Dermis microvascular lymphatic vessel endothelial cell (primary cell): ENCODE measurements at regions not wholly inside any gene's neighbourhood (a gene's known extent, or its start where the extent isn't known, plus 50 kb on each side); places are given as distances from the start of the nearest gene placed in this dataset.
"Not testable (repeated sequence)": the region's sequence is repeated elsewhere in the genome, so short reads cannot be mapped to it uniquely, and the experiment has no call there.

Experiments used
- DNase-seq, 2 donors: peaks; one replicate each; pipeline versions ENCODE4 v3.0.0 to v3.0.0-alpha.2; 2010; ENCODE audit warnings: low read depth in 2 of 2

GRCh38 chr4:102210806-102211205 lies 134.5 kb downstream of the SLC39A8 start:
- not testable (repeated sequence) for DNase-seq

- DNase-seq = not testable (repeated sequence)
These were observed 140.6 kb downstream of the SLC39A8 start for GRCh38 chr4:102204634-102205033.

DNA sequence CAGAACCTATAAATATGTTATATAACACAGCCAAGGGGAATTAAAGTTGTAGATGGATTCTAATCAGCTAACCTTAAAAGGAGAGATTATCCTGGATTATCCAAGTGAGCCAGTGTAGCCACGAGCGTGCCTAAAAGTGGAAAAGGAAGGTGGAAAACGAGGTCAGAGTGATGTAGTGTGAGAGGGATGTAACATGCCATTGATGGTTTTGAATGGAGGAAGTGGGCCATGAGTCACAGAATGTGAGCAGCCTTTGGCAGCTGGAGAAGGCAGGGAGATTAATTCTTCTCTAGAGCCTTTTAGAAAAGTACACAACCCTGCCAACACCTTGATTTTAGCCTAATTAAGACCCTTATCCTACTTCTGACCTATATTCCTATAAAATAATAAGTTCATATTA lies 149.1 kb downstream of the SLC39A8 start:
- peak; percentile 2 to 59 for DNase-seq

DNA sequence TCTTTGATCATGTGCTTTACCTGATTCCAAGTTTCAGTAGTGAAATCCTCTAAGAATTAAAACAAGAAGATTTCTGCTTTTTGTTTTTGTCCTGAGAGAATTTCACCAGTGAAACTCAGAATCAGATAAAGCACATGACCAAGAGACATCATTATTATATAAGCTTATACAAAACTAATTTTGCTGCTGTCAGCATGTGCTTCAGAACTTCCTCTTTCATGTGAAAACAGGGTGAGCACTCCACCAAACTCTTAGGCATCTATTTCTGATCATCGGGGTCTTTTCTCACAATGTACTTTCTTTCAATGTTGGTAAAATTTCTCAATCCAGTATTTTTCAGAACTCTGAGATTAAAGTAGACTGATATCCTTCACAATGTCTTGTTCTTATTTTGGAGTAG lies 152.1 kb downstream of the SLC39A8 start:
- DNase-seq = no peak

DNA sequence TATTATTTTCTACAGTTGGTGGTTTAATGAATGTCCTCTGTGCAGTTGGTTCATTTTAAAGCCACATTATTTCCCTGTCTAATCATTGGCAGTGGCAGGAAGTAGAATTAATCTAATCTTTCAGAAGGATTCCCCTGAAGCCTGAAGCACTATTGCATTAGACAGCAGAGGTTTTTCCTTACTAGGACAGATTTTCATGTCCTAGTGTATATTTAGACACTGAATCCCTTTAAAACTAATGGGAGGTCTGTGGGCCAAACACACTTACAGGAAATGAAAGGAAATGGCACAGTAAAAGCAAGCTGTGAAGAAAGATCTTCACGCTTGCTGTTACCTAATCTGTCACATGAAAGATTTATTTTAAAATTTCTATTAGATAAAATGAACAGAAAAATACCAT lies 165.2 kb downstream of the SLC39A8 start:
- DNase-seq = peak in 1 of 2 donors; percentile 9

DNA sequence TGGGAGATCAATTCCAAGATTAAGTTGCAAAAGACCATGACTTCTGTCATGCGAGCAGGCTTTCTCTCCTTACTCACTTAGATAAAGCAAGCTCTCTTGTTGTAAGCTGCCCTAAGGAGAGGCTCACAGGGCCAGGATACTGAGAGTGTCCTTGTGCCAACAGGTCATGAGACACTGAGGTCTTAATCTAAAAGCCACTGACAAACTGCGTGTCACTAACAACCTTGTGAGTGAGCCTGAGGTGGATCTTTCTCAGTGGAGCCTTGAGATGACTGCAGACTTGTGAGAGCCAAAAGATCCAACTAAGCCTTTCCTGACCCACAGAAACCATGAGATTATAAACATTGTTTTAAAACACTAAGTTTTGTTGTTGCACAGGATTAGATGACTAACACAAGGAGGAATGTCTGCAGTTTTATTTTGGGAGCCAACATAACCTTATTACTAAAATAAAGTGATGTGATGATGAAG lies 170.5 kb downstream of the SLC39A8 start:
- DNase-seq = peak in 1 of 2 donors; percentile 61

GRCh38 chr4:102172341-102172740 lies 172.9 kb downstream of the SLC39A8 start:
- no peak for DNase-seq

DNA sequence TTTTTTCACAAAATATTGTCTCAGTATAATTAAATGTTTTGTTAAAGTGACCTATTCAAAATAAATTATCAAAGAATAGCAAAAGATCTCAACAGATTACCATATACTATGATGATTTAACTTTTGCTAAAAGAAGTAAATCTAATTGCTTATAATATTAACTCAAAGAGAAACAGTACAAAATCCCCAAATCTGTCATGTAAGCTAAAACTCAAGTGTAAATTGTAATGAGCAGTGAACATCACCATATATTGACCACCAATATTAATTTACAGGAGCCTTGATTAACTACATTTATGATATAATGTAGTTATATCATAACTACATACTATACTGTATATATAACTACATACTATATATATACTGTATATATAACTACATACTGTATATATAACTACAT lies 174.4 kb downstream of the SLC39A8 start:
- DNase-seq = no peak

- no peak for DNase-seq
These were observed 175.9 kb downstream of the SLC39A8 start for GRCh38 chr4:102169345-102169744.

GRCh38 chr4:102168580-102168979 lies 176.7 kb downstream of the SLC39A8 start:
- DNase-seq = no peak

GRCh38 chr4:102165584-102165983 lies 179.7 kb downstream of the SLC39A8 start:
- DNase-seq = no peak

DNA sequence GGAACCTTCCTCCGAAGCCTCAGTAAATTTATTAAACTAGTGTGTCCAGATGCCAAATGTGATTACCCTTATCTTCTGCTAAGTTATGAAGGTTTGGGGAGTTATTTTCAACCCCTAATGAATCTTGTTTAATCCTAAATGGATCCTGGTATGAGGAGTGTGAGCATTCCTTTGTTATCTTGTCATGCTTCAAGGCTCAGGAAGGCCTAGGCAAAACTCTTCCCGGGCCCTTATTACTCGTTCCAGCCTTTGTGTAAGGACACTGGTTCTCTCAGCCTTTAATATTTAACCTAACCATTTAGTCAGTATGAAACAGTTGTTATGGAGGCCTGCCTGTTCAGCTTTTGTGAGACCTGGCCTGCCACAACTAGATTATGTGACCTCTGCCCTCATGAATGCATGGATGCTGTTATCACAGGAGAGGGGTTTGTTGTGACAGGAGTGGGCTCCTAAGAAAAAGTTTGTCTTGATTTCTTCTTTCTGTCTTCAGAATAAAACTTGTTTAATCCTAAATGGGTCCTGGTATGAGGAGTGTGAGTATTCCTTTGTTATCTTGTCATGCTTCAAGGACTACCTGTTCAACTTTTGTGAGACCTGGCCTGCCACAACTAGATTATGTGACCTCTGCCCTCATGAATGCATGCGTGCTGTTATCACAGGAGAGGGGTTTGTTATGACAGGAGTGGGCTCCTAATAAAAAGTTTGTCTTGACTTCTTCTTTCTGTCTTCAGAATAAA lies 181.7 kb downstream of the SLC39A8 start:
- no peak for DNase-seq

- DNase-seq = no peak
These were observed 187.3 kb downstream of the SLC39A8 start for GRCh38 chr4:102157984-102158383.

- DNase-seq = no peak
These were observed 191.9 kb downstream of the SLC39A8 start for GRCh38 chr4:102153391-102153790.

- no peak for DNase-seq
These were observed 193.6 kb downstream of the SLC39A8 start for GRCh38 chr4:102151696-102152095.

- DNase-seq = peak in 1 of 2 donors; percentile 51
These were observed 201.8 kb downstream of the SLC39A8 start for GRCh38 chr4:102143433-102143832.

DNA sequence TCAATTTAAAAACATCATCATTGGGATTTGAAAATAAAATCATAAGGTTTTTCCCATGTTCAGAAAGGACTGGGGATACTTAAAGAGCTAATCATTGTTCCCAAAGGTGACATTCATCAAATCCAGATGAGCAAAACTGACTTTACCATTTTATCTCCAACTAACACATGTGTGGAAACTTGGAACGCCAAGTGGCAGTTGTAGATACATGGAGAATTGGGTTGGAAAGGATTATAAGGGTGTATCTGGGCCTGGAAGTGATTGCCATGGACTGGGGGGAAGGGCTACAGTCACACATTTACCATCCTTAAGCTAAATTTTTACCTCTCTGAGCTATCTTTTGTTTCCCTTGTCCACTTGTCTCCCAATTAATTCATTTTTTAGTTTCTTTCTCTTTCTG lies 203.4 kb downstream of the SLC39A8 start:
- no peak for DNase-seq

DNA sequence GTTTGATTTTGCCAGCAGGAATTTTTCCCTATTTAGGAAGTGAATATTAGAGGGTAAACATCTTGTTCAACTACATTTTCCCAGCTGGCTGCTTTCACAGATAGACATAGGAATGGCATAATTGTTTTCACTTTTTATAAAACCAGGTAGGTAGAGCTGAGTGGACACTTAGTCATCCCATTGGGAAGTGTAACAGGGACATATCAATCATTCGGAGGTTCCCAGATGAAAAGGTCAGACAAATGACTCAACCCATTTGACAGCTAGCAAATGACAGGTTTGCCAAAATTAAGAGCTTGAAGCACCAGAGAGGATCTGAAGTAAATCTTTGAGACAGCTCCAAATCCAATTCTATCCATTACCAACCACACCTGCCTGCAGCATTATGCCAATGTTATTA lies 205.3 kb downstream of the SLC39A8 start:
- DNase-seq = peak; percentile 69 to 90

DNA sequence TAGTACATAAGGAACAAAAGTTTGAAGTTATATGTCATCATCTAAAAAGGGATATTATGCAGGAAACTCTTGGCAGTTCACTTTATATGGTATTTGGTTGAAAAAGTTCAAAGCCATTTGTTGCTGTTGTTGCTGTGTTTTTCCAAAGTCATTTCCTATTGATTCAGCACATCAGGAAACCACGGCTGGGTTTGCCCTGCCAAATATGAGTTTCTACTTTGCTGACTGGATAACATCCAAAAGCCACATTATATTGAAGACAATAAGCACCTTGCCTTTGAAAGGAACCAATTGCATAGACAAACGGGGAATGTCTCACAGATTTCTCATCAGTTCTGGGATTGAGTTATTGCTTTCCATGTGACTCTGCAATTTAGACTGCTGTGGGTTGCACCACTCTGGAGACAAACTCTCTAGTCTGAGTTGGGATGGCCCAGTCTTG lies 206.1 kb downstream of the SLC39A8 start:
- DNase-seq = peak; percentile 91 to 98

- no peak for DNase-seq
These were observed 208.1 kb downstream of the SLC39A8 start for GRCh38 chr4:102137217-102137616.

- DNase-seq = no peak
These were observed 215.5 kb downstream of the SLC39A8 start for GRCh38 chr4:102129810-102130209.
